ENCODE measurements at regions not wholly inside any gene's neighbourhood (a gene's known extent, or its start where the extent isn't known, plus 50 kb on each side); places are given as distances from the start of the nearest gene placed in this dataset.

DNA sequence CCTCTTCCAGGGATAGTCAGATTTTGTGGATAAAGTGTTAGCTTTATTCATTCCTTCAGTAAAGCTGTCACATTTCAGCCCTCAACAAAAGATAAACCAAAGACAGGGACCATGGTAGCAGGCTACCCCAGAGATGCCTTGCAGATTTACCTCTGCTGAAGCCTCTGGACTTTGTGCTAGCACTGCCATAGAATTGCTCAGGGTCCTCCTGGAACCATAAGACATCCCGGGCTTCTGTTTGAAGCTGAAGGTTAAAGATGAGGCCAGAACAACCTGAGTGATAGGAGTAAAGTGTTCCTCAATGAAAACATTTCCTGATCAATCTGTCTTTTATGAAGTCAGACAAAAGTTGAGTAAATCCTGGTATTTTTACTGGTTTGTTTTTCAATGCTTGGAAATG lies 57.5 kb upstream of the ARL15 start:
- Histone ChIP-seq H3K4me3 (replicated peaks in 1 of 4; ENCODE audit: control extremely low read depth in 1 of 4, insufficient read depth in 1 of 4, low read depth in 3 of 4, low read length in 4 of 4) (no peak overlapping the region), H3K79me2 (ENCODE audit: control insufficient read depth, insufficient read depth, low read length) (no peaks in the 10 kb centered on the region), H3K27ac (ENCODE audit: insufficient read depth, low read length) (no peak overlapping the region), H4K20me1 (ENCODE audit: control insufficient read depth, extremely low read depth, insufficient read depth, low read length) (no peaks in the 10 kb centered on the region), H3K9ac (ENCODE audit: insufficient read depth, low read length) (no peak overlapping the region), H3K4me2 (ENCODE audit: extremely low read depth, insufficient read depth, low read length) (no peak overlapping the region), H3K27me3 (ENCODE audit: control insufficient read depth, insufficient read depth, low read length) (no peaks in the 10 kb centered on the region), H3K36me3 (ENCODE audit: control insufficient read depth, insufficient read depth, low read length) (no peaks in the 10 kb centered on the region), H3K4me1 (ENCODE audit: control insufficient read depth, extremely low read depth, insufficient read depth, low read length) (no peaks in the 10 kb centered on the region), H3K9me3 (ENCODE audit: control insufficient read depth, insufficient read depth, low read depth, low read length) (no peaks in the 10 kb centered on the region), H2AFZ (ENCODE audit: low read length) (no peak overlapping the region)
- DNase-seq (ENCODE audit: low read depth in 2 of 2), result no peak
- TF ChIP-seq, protein P1, sequence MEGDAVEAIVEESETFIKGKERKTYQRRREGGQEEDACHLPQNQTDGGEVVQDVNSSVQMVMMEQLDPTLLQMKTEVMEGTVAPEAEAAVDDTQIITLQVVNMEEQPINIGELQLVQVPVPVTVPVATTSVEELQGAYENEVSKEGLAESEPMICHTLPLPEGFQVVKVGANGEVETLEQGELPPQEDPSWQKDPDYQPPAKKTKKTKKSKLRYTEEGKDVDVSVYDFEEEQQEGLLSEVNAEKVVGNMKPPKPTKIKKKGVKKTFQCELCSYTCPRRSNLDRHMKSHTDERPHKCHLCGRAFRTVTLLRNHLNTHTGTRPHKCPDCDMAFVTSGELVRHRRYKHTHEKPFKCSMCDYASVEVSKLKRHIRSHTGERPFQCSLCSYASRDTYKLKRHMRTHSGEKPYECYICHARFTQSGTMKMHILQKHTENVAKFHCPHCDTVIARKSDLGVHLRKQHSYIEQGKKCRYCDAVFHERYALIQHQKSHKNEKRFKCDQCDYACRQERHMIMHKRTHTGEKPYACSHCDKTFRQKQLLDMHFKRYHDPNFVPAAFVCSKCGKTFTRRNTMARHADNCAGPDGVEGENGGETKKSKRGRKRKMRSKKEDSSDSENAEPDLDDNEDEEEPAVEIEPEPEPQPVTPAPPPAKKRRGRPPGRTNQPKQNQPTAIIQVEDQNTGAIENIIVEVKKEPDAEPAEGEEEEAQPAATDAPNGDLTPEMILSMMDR (conservative IDR thresholded peaks at IDR 0.05 in 1 of 2, IDR thresholded peaks at IDR 0.05 in 1 of 2; ENCODE audit: low read depth in 1 of 2, low read length in 2 of 2), result no peak
- no peak for TF ChIP-seq EZH2 (IDR thresholded peaks at IDR 0.05; ENCODE audit: low read length, missing control alignments)

DNA sequence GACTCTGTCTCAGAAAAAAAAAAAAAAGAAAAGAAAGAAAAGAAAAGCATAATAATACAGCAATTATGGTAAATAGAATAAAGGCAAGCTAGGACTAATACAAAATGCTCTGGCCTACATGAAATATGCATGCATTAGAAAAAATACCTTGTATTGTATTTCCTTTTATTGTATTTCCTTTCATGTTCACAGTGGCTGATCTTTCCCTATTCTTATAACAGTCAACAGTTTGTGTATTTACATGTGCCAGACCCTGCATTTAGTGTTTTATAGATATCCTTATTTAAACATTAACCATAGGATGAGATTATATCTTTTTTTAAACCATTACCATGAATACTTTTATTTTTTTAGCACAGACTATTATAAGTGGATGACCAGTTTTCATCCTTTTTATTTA lies 56.3 kb upstream of the ARL15 start:
- Histone ChIP-seq H3K9me3 (ENCODE audit: control insufficient read depth, insufficient read depth, low read depth, low read length) (no peaks in the 10 kb centered on the region), H3K36me3 (ENCODE audit: control insufficient read depth, insufficient read depth, low read length) (no peaks in the 10 kb centered on the region), H3K4me1 (ENCODE audit: control insufficient read depth, extremely low read depth, insufficient read depth, low read length) (no peaks in the 10 kb centered on the region), H3K4me2 (ENCODE audit: extremely low read depth, insufficient read depth, low read length) (no peak overlapping the region), H3K79me2 (ENCODE audit: control insufficient read depth, insufficient read depth, low read length) (no peaks in the 10 kb centered on the region), H4K20me1 (ENCODE audit: control insufficient read depth, extremely low read depth, insufficient read depth, low read length) (no peaks in the 10 kb centered on the region), H3K9ac (ENCODE audit: insufficient read depth, low read length) (no peak overlapping the region), H2AFZ (ENCODE audit: low read length) (no peak overlapping the region), H3K27me3 (ENCODE audit: control insufficient read depth, insufficient read depth, low read length) (no peaks in the 10 kb centered on the region), H3K27ac (ENCODE audit: insufficient read depth, low read length) (no peak overlapping the region), H3K4me3 (replicated peaks in 1 of 4; ENCODE audit: control extremely low read depth in 1 of 4, insufficient read depth in 1 of 4, low read depth in 3 of 4, low read length in 4 of 4) (no peak overlapping the region)
- no peak for DNase-seq (ENCODE audit: low read depth in 2 of 2)
- TF ChIP-seq EZH2 (IDR thresholded peaks at IDR 0.05; ENCODE audit: low read length, missing control alignments), result no peak
- TF ChIP-seq, protein P1 (conservative IDR thresholded peaks at IDR 0.05 in 1 of 2, IDR thresholded peaks at IDR 0.05 in 1 of 2; ENCODE audit: low read depth in 1 of 2, low read length in 2 of 2), result no peak

DNA sequence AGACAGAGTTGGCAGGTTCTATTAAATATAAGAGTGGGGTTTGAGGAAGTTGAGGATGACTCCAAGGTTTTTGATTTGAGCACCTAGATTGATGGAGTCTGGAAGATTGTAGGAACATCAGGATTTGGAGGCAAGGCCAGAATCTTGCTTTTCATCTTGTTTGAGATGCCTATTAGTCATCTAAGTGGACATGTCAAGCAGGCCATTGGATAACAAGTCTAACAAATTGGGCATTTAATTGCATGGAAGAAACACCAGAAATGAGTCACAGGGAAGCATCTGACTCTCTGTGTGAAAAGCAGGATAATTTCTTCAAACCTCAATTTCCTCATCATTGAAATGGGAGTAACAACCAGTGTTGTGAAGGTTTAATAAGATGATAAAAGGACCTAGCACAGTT lies 53.3 kb upstream of the ARL15 start:
- H3K27me3 ChIP-seq (ENCODE audit: control insufficient read depth, insufficient read depth, low read length), result no peaks in the 10 kb centered on the region
- no peak overlapping the region for H3K4me3 ChIP-seq (replicated peaks in 1 of 4; ENCODE audit: control extremely low read depth in 1 of 4, insufficient read depth in 1 of 4, low read depth in 3 of 4, low read length in 4 of 4)
- peak in 1 of 2 donors; percentile 53 for DNase-seq (ENCODE audit: low read depth in 2 of 2)
- TF ChIP-seq EZH2 (IDR thresholded peaks at IDR 0.05; ENCODE audit: low read length, missing control alignments), result no peak
- TF ChIP-seq, protein P1 (conservative IDR thresholded peaks at IDR 0.05 in 1 of 2, IDR thresholded peaks at IDR 0.05 in 1 of 2; ENCODE audit: low read depth in 1 of 2, low read length in 2 of 2), result no peak
- no peak overlapping the region for H3K27ac ChIP-seq (ENCODE audit: insufficient read depth, low read length)
- no peak overlapping the region for H3K4me2 ChIP-seq (ENCODE audit: extremely low read depth, insufficient read depth, low read length)
- H3K9ac ChIP-seq (ENCODE audit: insufficient read depth, low read length), result no peak overlapping the region
- H2AFZ ChIP-seq (ENCODE audit: low read length), result no peak overlapping the region
- H3K9me3 ChIP-seq (ENCODE audit: control insufficient read depth, insufficient read depth, low read depth, low read length), result no peaks in the 10 kb centered on the region
- H4K20me1 ChIP-seq (ENCODE audit: control insufficient read depth, extremely low read depth, insufficient read depth, low read length), result no peaks in the 10 kb centered on the region
- H3K4me1 ChIP-seq (ENCODE audit: control insufficient read depth, extremely low read depth, insufficient read depth, low read length), result no peaks in the 10 kb centered on the region
- H3K79me2 ChIP-seq (ENCODE audit: control insufficient read depth, insufficient read depth, low read length), result no peaks in the 10 kb centered on the region
- H3K36me3 ChIP-seq (ENCODE audit: control insufficient read depth, insufficient read depth, low read length), result no peaks in the 10 kb centered on the region
